ENCODE measurements at regions not wholly inside any gene's neighbourhood (a gene's known extent, or its start where the extent isn't known, plus 50 kb on each side); places are given as distances from the start of the nearest gene placed in this dataset.
"Not testable (repeated sequence)": the region's sequence is repeated elsewhere in the genome, so short reads cannot be mapped to it uniquely, and the experiment has no call there.

- DNase-seq (ENCODE audit: low read depth): no peak
Observed at GRCh38 chr18:60062396-60062795, 162.6 kb downstream of the PMAIP1 start.

DNA sequence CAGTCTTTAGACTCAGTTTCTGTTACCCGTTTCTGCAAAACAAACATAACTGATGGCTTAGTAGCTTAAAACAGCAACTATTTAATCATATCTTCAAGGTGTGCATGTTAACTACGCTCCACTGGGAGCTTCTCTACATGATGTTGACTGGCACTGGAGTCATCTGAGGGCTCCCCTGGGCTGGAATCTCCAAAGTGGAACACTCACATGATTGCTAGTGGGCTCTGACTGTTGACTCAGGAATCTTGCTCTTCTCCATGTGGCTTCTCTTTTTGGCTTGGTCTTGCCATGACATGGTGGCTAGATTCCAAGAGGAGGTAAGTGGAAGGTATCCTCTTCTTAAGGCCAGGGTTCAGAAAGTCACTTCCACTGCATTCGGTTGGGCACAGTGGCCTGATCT, 160.8 kb downstream of the PMAIP1 start:
- DNase-seq (ENCODE audit: low read depth): no peak

GRCh38 chr18:60060026-60060425, 160.2 kb downstream of the PMAIP1 start:
- no peak for DNase-seq (ENCODE audit: low read depth)

GRCh38 chr18:60059216-60059615, 159.4 kb downstream of the PMAIP1 start:
- no peak for DNase-seq (ENCODE audit: low read depth)

GRCh38 chr18:60053747-60054304, 154.0 kb downstream of the PMAIP1 start:
- no peak for DNase-seq (ENCODE audit: low read depth)

DNA sequence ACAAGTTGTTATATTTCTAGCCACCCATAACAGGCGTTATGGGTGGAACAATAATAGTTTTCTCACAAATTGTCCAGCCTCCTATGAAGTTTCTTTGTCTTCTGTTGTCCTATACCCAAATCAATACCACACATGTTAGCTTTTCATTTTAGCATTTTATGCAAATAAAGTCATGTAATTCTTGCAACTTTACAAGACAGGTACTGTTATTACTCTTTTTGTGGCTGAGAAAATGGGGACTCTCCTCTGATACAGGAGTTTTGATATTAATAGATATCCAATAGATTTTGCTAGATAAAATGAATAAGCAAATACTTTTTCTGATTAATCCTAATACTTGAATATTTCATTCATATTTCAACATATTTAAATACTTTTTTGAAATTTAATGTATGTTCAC, 151.0 kb downstream of the PMAIP1 start:
- no peak for DNase-seq (ENCODE audit: low read depth)

GRCh38 chr18:60049172-60049571, 149.4 kb downstream of the PMAIP1 start:
- DNase-seq (ENCODE audit: low read depth): no peak

DNA sequence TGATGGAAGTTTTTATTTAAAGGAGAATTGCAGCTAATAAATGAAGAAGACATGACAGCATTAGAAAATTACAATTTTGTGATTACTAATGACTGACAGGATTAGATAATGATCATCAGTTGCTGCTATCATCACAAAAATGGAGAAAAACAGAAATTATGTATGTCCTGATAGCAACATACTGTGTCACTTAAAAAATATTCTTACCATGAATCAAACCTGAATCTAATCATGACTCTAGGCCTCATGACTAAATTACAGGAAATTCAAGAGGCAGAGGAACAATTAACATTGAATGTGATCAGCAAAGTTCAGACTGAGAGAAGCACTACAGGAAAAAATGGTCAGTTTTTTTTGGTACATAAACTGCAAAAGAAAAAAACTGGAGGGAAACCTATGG, 147.8 kb downstream of the PMAIP1 start:
- no peak for DNase-seq (ENCODE audit: low read depth)

DNA sequence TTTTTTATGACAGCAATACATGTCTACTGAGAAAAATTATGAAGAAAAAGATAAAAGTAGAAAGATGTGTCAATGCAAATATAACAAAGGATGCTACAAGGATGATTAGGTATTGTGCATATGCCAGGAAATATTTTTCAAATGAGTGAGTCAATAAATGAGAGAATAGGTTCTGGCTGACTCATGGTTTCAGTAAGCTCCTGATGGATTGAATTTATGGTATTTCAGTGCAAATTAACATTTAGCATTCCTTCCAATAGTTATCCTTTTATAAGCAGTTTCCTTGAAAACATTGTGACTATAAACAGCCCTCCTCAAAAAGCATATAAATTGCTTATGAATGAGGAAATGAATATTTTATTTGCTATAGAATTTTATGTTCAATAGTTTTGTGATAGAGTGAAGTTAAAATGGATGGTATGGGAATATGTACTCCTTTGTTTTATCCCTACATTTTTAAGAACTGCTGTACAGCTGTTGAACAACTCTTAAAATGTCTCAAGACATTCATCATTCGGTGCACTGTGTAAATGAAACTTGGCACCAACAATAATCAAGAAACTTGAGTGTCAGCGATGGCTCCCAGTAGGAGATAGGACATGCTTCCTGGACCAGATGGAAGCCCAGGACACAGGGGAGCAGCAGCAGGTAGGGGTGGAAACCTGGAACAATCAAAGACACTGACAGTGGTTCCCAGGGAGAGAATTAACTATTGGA, 144.7 kb downstream of the PMAIP1 start:
- DNase-seq (ENCODE audit: low read depth): no peak

- DNase-seq (ENCODE audit: low read depth): no peak
Observed at GRCh38 chr18:60040971-60041370, 141.2 kb downstream of the PMAIP1 start.

DNA sequence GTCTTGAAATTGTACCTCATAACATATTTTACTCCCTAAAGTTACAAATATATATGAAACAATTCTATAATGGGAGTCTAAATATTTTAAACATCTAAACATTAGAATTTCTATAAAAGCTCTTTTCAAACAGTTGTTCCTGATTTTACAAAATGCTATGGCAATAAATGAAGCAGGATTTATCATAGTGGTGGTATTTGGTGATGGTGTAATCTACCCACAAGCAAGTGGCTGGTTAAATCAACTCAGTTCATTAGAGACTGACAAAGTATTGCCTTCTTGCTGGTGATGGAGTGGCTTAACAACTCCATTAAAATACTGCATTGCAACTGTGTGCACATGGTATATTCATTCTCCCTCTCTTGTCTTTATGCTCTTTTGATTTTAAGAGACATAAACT, 138.9 kb downstream of the PMAIP1 start:
- no peak for DNase-seq (ENCODE audit: low read depth)

GRCh38 chr18:60027397-60027796, 127.6 kb downstream of the PMAIP1 start:
- no peak for DNase-seq (ENCODE audit: low read depth)

GRCh38 chr18:60024857-60025256, 125.1 kb downstream of the PMAIP1 start:
- DNase-seq (ENCODE audit: low read depth): no peak

DNA sequence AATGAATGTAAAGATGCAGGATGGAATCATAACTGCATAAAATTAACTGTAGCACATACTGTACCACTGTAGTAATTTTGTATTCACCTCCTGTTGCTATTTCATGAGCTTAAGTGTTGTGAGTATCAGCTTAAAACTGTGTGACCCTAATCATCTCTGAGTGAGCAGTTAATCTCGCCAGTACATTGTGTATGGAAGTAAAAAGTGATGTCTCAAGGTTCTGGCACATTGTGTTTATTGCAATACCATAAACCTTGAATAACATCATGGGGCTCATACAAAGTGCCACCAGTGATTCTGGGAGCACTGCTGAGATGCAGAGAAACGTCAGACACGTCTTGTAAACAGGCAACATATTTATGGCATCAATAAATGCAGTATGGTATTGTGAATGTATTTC, 124.5 kb downstream of the PMAIP1 start:
- no peak for DNase-seq (ENCODE audit: low read depth)

DNA sequence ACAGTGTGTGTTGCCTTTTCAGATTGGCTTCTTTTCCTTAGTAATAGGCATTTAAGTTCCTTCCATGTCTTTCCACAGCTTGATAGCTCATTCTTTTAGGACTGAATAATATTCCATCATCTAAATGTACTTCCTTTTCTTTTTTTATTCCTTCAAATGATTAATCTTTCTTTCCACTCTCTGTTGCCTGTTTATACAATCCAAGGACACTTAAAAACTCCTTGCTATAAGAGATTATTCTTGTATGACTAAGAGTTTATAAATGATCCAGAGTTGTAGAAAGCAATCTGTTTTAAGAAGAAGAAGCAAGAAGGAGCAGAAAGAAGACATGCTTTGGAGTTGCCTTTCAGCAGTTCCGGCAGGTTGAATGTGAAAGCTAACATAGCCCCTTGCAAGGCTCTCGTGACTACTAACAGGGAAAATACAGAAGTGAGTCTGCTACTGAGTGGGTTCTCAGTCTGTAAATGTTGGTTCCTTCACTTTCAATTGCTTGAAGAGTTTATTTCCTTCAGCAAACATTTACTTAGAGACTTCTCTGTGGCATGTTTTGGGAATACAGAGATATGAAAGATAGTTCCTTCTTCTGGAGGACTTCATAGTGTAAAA, 123.0 kb downstream of the PMAIP1 start:
- DNase-seq (ENCODE audit: low read depth): no peak

DNA sequence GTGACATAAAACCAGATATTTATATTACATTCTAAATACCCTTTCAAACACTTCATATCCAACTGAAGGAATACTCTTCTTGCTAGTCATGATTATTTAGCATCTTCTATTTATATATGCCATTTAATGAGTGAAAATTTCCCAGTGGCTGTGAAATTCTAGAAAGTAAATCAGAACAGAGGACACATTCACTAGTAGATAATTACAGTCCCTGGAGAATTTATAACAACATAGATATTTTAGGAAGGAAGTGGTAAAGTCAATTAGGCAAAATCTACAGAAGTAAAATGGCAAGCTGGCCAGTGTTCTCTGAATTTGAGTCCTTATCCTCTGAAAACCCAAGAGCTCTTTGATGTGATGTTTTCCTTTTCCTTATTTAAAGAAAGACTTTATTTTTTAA, 121.8 kb downstream of the PMAIP1 start:
- no peak for DNase-seq (ENCODE audit: low read depth)

DNA sequence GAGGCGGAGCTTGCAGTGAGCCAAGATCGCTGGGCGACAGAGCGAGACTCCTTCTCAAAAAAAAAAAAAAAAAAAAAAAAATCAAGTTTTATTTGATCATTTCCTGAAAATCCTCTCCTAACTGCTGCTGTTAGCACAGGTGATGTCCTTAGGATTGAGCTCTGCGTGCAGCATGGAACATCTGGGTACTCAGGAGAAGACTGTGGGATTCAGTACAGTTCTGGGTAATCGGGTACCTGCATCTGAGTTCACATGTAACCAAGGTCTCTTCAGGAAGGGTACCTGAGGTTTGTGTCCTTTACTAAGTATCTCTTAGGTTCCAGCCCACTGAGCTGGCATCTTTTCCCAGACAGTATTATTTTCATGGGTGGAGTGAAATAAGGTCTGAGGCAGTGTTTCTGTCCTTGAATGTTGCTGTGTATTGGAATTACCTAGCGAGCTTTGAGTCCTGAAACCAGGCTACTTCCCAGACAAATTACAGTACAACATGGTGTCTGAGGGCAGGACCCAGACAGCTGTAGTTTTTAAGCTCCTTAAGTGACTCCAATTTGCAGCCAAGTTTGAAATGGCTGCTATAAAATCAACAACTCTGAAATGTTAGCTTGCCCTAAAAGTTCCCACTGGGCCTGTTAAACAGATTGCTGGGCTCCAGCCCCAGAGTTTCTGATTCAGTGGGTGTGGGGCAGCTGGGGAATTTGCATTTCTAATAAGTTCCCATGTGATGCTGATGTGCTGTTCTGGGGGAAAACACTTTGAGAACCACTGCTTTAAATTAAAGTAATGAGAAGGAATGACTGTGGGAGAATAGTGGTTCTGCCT, 120.5 kb downstream of the PMAIP1 start:
- DNase-seq (ENCODE audit: low read depth): no peak

- no peak for DNase-seq (ENCODE audit: low read depth)
Observed at GRCh38 chr18:60019463-60019840, 119.7 kb downstream of the PMAIP1 start.

DNA sequence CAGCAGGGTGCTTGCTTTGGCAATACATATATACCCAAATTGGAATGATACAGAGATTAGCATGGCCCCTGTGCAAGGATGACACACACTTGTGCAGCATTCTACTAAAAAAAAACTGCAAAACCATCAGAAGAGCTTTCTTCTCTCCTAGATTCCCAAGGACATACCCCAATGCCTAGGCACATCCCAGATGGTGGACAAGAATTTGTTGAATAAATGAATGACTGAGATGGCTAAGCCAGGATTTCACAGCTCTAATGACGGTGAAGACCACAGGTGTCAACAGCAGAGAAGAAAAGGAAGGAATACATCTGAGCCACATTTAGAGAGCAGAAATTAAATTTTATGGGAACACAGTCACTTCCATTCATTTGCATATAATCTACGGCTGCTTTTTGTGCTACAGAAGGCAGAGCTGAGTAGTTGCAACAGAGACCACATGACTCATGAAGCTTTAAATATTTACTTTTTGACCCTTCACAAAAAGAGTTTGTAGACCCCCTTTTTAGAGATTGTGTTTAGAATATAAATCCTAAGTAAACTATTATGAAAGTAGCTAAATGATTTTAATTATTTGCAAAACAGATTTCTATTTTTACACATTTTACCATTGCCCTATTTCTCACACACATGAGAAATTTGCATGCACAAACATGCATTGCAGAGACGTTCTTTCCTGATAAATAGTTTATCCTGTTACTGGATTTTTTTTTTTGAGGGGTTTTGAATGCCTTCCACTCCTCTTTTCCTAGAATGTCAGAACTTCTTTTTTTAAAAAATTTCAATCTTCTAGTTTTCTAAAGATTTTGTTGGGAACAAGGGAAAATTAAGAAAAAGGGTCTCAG, 119.0 kb downstream of the PMAIP1 start:
- DNase-seq (ENCODE audit: low read depth): no peak

- DNase-seq (ENCODE audit: low read depth): not testable (repeated sequence)
Observed at GRCh38 chr18:60018134-60018533, 118.3 kb downstream of the PMAIP1 start.

DNA sequence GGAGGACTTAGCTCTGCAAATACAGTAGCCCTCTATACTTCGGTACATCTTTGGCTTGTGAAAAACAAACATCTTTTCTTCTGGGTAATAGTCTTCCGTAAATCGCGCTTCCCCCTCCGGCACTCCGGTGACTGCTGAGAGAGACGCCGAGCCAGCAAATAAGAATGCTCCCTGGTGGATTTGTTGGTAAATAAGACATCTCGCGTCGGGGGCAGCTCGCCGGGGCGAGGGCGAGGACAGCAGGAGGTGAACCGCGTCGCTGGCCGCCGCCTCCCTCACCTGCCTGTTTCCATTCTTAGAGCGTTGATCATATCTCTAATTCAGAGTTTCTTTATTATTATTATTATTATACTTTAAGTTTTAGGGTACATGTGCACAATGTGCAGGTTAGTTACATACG, 117.6 kb downstream of the PMAIP1 start:
- DNase-seq (ENCODE audit: low read depth): no peak

DNA sequence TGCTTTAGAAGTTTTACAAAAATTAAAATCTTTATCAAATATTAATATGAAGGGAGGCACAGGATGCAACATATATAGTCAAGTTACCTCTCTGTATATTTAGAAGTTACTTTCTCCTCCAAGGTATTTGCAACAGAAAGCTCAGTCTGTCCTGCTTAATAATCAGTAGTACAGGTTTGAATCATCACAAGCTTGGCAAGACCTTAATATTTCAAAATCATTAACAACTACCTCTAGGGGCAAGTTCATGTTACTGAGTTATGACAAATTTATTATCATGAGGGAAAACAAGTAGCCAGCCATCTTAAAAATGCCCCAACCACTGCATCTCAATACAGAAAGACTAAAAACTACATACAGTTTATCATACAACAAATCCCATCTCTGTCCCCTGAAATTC, 116.0 kb downstream of the PMAIP1 start:
- DNase-seq (ENCODE audit: low read depth): not testable (repeated sequence)

Data from activated T-helper 1 cell treated with Interleukin-2 at 50 U/mL for 16 hours (primary cell).